ENCODE measurements at regions not wholly inside any gene's neighbourhood (a gene's known extent, or its start where the extent isn't known, plus 50 kb on each side); places are given as distances from the start of the nearest gene placed in this dataset.
A peak's percentile ranks its signal among the peaks of the same experiment; 100 is the strongest.

- Mint-ChIP-seq H3K36me3 (ENCODE audit: insufficient read depth, unreplicated experiment) (no peaks in the 10 kb centered on the region), H3K4me1 (ENCODE audit: insufficient read depth, unreplicated experiment) (no peaks in the 10 kb centered on the region), H3K27ac (ENCODE audit: low read depth, unreplicated experiment) (no peak overlapping the region), H3K27me3 (ENCODE audit: insufficient read depth, unreplicated experiment) (no peaks in the 10 kb centered on the region), H3K4me3 (ENCODE audit: unreplicated experiment) (no peak overlapping the region), H3K9me3 (ENCODE audit: unreplicated experiment) (no peaks in the 10 kb centered on the region)
- TF ChIP-seq, protein P1, sequence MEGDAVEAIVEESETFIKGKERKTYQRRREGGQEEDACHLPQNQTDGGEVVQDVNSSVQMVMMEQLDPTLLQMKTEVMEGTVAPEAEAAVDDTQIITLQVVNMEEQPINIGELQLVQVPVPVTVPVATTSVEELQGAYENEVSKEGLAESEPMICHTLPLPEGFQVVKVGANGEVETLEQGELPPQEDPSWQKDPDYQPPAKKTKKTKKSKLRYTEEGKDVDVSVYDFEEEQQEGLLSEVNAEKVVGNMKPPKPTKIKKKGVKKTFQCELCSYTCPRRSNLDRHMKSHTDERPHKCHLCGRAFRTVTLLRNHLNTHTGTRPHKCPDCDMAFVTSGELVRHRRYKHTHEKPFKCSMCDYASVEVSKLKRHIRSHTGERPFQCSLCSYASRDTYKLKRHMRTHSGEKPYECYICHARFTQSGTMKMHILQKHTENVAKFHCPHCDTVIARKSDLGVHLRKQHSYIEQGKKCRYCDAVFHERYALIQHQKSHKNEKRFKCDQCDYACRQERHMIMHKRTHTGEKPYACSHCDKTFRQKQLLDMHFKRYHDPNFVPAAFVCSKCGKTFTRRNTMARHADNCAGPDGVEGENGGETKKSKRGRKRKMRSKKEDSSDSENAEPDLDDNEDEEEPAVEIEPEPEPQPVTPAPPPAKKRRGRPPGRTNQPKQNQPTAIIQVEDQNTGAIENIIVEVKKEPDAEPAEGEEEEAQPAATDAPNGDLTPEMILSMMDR (IDR thresholded peaks at IDR 0.05; ENCODE audit: unreplicated experiment), result no peak
- intact Hi-C loops (cut with micrococcal nuclease), result no loop called here
- ChIA-PET POLR2A (no interaction called here), CTCF (interaction anchor here (0.7 kb wide), 1 partner anchor 734 kb away, joined by 3 read pairs; no protein-coding TSS in a partner anchor)
- no peak for DNase-seq (ENCODE audit: unreplicated experiment)
- no TSS peak for BruUV-seq (replicated peaks)
Observed at GRCh38 chr6:164258421-164258820, 843.9 kb downstream of the QKI start.

DNA sequence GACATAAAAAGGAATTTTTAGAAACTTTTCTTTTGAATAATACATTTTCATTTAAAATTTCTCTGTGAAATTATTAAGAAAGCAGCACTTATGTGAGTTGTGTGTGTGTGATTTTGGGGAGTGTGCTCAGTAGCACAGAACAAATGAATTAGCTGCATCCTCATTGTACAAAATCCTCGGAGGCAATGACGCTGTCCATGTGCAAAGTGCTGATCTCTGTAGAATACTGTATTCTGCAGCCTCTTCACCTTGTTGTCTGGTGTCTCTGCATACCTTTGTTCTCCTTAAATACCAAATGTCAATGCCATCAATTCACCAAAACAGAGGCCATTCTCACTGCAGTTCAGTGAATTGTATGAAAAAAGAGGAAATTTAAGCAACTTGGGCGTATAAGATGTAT, 838.4 kb downstream of the QKI start:
- Mint-ChIP-seq H3K36me3 (ENCODE audit: insufficient read depth, unreplicated experiment) (no peaks in the 10 kb centered on the region), H3K27ac (ENCODE audit: low read depth, unreplicated experiment) (no peak overlapping the region), H3K4me3 (ENCODE audit: unreplicated experiment) (no peak overlapping the region), H3K4me1 (ENCODE audit: insufficient read depth, unreplicated experiment) (no peaks in the 10 kb centered on the region), H3K9me3 (ENCODE audit: unreplicated experiment) (no peaks in the 10 kb centered on the region), H3K27me3 (ENCODE audit: insufficient read depth, unreplicated experiment) (no peaks in the 10 kb centered on the region)
- BruUV-seq (replicated peaks), result no TSS peak
- intact Hi-C loops (cut with micrococcal nuclease), result no loop called here
- TF ChIP-seq, protein P1 (IDR thresholded peaks at IDR 0.05; ENCODE audit: unreplicated experiment), result no peak
- ChIA-PET POLR2A (no interaction called here), CTCF (interaction anchor here (0.5 kb wide), 1 partner anchor 1248 kb away, joined by 4 read pairs; no protein-coding TSS in a partner anchor)
- peak; percentile 30 for DNase-seq (ENCODE audit: unreplicated experiment)

- Mint-ChIP-seq H3K4me3 (ENCODE audit: unreplicated experiment) (no peak overlapping the region), H3K9me3 (ENCODE audit: unreplicated experiment) (no peaks in the 10 kb centered on the region), H3K27ac (ENCODE audit: low read depth, unreplicated experiment) (no peak overlapping the region), H3K36me3 (ENCODE audit: insufficient read depth, unreplicated experiment) (no peaks in the 10 kb centered on the region), H3K4me1 (ENCODE audit: insufficient read depth, unreplicated experiment) (no peaks in the 10 kb centered on the region), H3K27me3 (ENCODE audit: insufficient read depth, unreplicated experiment) (no peaks in the 10 kb centered on the region)
- DNase-seq (ENCODE audit: unreplicated experiment), result no peak
- ChIA-PET CTCF (no interaction called here), POLR2A (no interaction called here)
- intact Hi-C loops (cut with micrococcal nuclease), result no loop called here
- TF ChIP-seq, protein P1 (IDR thresholded peaks at IDR 0.05; ENCODE audit: unreplicated experiment), result no peak
- BruUV-seq (replicated peaks), result no TSS peak
Observed at GRCh38 chr6:164252291-164252690, 837.8 kb downstream of the QKI start.

- BruUV-seq (replicated peaks), result no TSS peak
- Mint-ChIP-seq H3K27ac (ENCODE audit: low read depth, unreplicated experiment) (no peak overlapping the region), H3K4me1 (ENCODE audit: insufficient read depth, unreplicated experiment) (no peaks in the 10 kb centered on the region), H3K36me3 (ENCODE audit: insufficient read depth, unreplicated experiment) (no peaks in the 10 kb centered on the region), H3K27me3 (ENCODE audit: insufficient read depth, unreplicated experiment) (no peaks in the 10 kb centered on the region), H3K9me3 (ENCODE audit: unreplicated experiment) (no peaks in the 10 kb centered on the region), H3K4me3 (ENCODE audit: unreplicated experiment) (no peak overlapping the region)
- ChIA-PET CTCF (no interaction called here), POLR2A (no interaction called here)
- intact Hi-C loops (cut with micrococcal nuclease), result no loop called here
- TF ChIP-seq, protein P1 (IDR thresholded peaks at IDR 0.05; ENCODE audit: unreplicated experiment), result no peak
- DNase-seq (ENCODE audit: unreplicated experiment), result peak; percentile 4
Observed at GRCh38 chr6:164247106-164247505, 832.6 kb downstream of the QKI start.
